ENCODE measurements at regions not wholly inside any gene's neighbourhood (a gene's known extent, or its start where the extent isn't known, plus 50 kb on each side); places are given as distances from the start of the nearest gene placed in this dataset.
"Not testable (repeated sequence)": the region's sequence is repeated elsewhere in the genome, so short reads cannot be mapped to it uniquely, and the experiment has no call there.

DNA sequence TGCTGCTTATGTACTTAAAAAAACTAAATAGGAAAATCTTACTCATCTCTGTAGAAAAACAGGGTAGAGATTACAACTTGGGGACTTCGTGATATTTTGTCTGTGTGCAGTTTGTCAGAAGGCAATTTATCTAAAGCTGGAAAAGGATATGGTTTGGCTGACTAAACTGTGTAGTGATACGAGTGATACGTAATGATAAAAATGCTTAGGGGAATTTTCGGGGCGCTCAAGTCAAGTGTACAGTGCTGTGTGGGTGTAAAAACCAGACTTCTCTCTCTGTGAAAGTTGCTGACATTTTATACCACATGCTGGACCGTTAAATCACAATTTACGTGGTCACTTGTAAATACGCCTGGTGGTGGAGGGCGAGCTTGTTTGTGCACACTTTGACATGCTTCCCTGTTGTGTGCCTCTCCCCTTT is 221.7 kb downstream of the KCNRG start:
- no peak for DNase-seq

DNA sequence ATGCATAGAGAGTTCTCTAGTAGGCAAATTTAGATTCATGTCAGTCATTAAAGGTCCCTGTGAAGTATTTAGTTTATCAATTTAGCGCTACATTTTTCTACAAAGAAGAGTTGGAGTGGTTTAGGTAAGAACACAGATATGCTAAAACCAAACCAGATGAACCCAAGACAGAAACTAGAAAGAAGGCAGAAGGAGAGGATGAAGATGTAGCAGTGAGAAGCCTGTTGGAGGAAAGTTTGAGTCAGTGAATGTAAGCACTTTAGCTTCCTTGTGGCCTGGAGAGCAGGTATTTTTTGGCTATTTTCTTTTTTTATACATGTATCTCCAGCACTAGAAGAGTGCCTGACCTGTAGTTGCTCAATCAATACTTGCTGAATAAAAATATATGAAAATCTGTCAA is 223.7 kb downstream of the KCNRG start:
- no peak for DNase-seq

DNA sequence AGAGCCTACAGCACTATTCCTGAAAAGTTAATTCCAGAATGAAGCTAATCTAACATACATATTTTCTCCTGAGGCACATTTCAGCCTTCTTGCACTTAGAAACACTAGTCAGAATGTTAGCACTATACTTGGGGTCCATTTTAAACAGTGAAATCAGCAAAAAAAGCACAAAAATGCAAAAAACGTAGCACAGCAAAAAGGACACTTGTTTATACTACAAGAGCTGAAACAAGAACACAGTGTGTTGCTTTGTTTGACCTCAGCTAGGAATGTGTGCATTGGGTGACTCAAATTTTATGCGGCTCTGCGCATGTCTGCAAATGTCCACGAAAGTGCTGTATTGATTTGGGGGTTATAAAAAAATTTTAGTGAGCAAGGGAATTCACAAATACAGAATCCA is 226.2 kb downstream of the KCNRG start:
- no peak for DNase-seq

DNA sequence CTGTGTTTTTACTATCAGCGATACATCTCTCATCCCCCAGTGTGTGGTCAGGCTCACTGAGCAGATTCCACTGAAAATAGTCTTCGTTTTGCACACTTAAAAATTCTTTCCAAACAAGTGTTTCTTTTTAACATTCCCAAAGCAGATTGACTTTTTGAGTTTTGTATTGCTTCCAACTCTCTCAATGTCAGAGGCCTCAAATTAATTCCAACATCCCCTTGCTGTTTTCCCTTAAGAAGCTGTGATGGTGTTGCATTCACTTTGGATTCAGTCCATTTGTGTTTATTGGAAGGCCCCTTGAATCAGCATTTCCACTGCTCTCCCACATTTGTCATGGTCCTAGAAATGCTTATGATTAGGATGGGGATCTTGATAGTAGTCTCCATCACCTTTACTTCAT is 228.7 kb downstream of the KCNRG start:
- no peak for DNase-seq

DNA sequence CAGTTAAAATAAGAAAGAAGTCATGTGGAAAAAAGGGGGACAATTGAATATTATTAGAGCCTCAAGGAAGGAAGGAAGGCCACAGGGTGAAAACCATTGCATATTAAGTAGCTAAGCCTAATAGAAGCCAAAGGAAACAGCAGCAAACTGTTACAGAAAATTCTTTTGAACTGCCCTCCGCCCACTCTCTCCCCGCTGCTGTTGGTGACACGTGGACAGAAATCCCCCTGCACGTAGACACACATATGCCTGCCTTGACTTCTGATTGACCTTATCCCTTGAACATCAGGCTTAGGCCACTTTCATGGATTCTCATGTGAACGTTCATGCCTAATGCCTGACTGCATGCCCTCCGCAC is 229.1 kb downstream of the KCNRG start:
- DNase-seq: no peak

DNA sequence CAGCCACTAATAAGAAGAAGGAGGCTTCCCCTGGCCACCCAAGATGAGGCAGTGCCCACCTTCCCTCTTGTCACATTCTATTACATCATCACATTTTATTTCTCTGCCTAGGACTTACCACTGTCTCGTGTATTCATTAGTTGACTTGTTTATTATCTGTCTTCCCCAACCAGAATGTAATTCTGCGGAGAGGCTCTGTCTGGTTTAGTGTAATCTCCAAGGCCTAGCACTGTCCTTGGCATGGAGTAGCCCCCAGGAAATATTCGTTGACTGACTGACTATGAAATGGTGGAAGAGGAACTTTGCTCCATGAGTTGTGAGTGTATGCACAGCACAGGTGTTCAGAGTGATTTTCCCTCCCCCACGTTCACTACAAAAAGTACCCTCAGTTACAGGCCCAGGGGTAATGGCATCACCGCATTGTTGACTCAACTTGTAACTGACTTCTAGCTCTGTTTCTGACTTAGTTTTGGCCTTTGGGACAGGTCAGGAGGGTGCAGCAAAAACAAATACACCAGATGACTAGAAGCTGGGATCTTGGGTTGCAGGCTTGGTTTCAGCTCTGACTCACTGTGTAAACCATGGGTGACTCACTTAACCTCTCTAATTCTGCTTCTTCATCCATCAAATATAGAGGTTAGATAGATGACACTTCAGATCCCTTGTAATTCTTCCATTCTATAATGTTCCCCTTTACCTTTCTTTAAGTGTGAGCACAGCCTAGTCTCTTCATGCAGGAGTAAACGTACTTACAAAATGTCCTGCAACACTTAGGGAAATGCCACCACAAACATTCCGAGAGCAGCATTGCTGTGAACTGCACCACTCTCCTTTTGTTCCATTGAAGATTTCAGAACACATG is 229.7 kb downstream of the KCNRG start:
- DNase-seq: peak; percentile 80

DNA sequence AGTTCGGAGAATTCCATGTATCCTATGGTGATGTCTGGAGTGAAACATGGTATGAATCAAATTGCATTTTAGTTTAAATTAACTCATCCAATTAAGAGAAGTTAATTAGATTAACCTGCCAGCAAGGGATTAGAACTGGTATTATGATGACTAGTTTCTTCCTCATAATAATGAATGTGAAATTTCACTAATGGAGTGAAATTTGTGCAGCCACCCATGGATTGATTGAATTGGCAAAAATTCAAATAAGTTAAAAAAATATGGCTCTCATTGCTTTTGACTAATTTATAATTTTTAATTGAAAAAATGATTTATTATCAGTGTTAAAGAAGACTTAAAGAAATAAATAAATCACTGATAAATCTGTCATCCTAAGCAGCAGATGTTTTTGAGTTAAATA is 232.0 kb downstream of the KCNRG start:
- DNase-seq: no peak

DNA sequence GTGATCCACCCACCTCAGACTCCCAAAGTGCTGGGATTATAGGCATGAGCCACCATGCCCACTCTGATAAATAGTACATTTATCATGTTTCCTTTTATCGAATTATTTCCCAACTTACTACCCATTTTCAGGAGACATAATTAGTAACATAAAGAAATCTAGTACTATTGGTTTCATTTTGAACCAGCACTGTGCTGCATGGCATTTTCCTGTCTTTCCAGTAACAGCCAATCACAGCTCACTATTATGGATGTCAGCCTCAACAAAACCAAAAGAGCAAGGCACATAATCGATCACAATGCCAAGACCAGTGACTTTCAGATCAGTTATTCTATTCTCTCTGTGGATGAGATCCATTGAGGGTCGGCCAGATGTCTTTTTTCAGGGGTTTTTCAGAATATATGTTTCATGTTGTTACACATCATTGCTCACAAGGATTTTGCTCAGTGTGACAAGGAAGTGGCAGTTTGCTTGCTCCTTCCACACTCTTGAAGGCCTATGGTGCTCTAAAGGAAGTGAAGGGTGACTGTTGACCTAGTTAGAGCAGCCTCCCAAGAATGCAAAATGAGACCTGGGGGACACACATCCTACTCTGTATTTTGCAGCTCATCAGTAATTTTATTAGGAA is 233.4 kb downstream of the KCNRG start:
- DNase-seq: no peak

DNA sequence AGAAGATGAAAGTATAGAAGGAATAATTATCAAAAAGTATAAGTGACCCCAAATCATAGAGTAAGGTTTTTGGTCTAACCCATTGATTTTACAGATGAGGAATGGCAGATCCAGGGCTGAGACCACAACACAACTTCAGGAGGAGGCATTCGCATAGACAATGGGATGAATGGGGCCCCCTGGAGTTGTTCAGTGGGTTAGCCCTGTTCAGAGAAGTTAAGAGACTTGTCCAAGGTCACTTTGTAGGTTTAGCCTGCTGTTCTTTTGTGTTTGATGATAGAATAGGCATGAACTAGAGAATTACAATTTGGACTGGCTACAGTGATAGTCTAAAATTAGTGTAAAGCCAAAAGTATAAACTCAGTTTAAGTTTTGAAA is 233.9 kb downstream of the KCNRG start:
- DNase-seq: no peak

DNA sequence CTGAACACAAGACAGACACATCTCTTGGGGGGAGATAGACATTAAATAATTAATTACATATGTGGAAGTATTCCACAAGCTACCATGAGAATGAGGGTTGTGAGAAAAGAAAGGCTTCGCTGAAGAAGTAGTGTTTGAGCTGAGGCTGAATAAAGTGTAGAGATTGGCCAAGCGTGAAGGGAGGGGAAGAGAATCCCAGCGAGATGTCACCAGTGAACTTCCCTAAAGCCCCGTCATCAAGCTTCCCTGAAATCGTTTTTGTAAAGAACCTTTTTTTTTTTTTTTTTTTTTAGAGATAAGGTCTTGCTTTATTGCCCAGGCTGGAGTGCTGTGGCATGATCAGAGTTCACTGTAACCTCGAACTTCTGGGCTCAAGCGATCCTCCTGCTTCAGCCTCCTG is 235.2 kb downstream of the KCNRG start:
- DNase-seq: no peak

DNA sequence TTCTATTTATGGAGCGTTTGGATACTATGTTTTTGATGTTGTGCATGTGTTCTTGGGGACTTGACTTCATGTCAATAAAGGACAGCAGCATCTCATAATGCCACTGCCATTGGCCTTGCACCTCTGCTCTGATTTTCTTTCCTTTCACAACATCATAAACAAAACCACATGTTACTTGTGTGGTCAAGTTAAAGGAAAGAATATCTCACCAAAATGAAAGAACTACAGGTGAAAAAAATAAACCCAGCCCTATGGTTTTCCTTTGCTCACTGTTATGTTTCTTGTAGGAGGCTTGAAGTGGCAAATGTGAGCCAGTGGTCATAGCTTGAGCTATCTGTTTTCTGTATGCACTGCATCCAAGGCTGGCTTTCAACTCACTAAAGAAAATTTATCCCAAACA is 240.4 kb downstream of the KCNRG start:
- no peak for DNase-seq

DNA sequence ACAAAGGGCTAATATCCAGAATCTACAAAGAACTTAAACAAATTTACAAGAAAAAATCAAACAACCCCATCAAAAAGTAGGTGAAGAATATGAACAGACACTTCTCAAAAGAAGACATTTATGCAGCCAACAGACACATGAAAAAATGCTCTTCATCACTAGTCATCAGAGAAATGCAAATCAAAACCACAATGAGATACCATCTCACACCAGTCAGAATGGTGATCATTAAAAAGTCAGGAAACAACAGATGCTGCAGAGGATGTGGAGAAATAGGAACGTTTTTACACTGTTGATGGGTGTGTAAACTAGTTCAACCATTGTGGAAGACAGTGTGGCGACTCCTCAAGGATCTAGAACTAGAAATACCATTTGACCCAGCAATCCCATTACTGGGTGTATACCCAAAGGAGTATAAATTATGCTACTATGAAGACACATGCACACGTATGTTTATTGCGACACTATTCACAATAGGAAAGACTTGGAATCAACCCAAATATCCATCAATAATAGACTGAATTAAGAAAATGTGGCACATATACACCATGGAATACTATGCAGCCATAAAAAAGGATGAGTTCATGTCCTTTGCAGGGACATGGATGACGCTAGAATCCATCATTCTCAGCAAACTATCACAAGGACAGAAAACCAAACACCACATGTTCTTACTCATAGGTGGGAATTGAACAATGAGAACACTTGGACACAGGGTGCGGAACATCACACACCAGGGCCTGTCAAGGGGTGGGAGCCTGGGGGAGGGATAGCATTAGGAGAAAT is 241.5 kb downstream of the KCNRG start:
- not testable (repeated sequence) for DNase-seq

DNA sequence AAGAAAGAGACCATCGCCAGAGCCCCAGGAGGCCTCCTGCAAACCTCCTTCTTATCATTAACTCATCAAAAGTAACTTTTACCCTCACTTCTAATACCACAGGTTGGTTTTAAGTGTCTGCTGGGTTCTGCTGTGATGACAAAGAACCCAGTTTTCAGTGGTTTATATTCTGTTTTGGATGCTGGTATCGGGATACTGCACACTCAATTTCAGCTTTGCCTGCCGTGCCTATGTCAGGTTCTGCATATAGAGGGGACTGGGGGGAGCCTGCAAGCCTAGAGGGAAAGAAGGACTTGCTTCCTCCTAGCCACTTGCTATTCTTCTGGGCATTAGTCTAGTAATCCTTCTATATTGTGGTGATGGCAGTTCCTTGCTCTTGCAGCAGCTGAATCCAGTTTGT is 242.4 kb downstream of the KCNRG start:
- DNase-seq: no peak

DNA sequence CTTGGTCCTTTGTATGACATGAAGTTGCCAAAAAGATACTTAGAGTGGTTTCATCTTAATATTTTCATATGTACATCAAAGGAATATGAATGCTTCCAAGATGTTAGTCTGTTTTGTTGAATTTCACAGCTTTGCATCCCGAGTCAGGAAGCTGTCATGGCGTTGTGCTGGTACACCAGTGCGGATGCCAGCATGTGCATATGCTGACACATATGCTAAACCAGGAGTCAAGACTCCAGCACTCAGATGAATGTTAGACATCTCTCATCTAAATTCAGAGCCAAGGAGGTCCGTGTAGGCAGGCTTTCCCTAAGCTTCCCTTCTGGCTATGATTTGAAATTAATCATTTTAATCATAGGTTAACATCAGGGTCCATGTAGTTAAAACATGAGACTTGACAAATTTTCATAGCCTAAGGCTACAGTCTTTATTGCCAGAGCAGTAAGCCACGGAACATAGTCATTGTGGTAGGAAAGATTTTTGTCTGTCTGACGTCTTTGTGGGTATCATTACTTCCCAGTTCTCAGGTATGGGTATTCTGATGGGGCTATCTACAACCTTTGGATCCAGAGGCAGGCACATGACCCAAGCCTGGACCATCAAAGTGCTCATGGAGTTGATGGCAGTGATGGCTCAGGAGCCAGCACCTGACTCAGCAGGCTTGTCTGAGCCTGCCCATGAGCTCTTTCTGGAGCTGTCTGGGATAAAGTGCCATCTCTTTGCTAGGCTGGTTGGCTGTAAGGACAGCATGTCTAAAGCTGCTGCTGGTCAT is 246.1 kb downstream of the KCNRG start:
- no peak for DNase-seq

DNA sequence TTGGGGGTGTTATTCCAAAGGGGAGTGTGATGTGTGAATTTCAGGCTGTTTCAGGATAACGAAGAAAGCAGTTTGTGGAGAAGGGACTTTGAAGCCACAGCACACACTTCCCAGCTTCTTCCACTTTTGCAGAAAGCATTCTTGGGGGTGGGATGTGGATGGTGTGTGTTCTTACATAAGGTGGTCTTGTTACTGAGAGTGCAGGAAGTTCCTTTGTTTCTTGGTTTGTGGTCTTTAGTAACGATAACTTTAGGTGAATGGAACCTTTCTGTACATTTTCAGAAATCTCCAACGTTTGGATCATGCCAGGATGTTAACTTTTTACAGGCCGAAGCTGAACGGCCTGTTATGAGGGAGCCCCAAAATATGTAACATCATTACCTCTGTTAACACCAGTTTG is 251.8 kb downstream of the KCNRG start:
- DNase-seq: no peak

DNA sequence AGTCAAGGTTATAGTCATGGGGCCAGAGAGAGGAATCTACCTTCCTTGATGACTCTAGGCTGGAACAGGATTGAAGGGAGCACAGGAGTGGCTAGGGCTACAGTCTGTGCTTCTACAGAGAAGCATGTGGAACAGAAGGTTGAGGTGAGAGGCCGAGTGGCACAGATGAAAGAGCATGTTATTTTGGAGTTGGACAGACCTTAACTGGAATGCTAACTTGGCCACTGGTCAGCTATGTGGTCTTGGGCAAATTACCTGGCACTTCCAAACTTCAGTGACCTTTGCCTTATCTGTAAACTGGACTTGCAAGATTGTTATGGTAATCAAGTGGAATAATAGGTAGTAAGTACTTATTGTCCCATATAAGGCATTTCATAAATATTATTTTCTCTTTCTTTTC is 252.7 kb downstream of the KCNRG start:
- no peak for DNase-seq

DNA sequence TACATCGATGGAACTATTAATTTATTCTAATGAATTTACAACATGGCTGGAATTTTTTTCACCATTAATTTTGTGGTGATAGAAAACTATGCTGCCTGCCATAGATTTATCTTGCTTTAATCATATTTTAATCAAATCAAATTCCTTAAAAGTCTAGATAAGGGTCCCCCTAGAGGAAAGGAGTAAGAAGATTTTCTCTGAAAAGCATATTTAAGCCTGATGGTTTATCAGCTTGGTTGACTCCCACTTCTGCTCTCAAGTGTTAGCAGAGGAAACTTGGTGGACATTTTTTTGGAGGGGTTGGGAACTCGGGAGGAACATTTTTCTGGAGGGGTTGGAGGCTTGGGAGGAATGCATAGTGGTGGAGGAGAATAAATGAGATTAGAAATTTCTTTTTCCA is 253.3 kb downstream of the KCNRG start:
- no peak for DNase-seq

DNA sequence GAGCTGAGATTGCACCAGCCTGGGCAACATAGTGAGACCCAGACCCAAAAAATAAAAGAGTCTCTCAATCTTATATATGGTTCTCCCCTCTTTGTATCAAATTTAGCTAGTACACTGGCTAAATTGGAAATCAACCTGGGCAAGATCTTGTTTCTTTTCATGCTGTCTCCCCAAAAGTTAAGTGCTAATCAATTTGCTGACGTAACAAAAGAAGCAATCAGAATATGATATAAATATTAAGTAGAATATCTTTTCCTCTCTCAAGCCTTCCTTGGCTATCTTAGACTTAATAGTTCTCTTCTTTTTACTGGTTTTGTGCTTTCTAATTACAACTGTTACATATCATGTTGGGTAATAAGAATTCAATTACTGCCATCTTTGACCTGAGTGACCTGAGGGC is 258.9 kb downstream of the KCNRG start:
- no peak for DNase-seq

DNA sequence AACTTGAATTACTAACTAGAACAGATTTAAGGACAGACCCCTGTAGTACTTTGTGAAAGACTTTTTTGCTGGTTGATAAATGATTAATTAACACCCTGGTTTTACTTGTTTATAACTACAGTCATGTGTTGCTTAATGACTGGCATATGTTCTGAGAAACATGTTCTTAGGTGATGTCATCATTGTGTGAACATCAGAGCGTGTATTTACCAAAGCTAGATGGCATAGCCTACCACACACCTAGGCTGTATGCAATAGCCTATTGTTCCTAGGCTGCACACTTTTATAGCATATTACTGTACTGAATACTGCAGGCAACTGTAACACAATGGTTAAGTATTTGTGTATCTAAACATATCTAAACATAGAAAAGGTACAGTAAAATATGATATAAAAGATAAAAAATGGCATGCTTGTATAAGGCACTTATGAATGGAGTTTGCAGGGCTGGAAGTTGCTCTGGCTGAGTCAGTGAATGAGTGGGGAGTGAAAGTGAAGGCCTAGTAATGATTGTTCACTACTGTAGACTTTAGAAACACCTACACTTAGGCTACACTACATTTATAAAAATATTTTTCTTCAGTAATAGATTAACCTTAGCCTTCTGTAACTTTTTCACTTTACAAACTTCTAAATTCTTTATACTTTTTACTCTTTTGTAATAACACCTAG is 260.3 kb downstream of the KCNRG start:
- DNase-seq: no peak

DNA sequence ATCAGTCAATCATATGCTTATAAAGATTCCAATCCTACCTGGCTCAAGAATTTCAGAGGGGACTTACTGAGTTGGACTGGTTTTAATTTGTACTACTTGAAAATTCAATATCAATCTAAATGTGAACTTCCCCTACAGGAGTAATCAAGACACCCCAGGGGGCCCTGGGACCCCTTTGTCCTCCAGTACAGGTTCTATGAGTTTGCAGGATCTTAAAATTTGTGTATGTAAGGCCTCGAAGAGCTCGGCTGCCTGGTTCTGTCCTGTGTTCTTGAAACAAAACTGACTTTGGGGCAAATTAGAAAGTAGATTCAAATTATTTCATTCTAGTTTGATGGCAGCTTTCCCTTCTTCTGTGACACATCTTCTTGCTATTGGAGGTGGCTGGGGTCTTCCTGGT is 261.3 kb downstream of the KCNRG start:
- no peak for DNase-seq

DNA sequence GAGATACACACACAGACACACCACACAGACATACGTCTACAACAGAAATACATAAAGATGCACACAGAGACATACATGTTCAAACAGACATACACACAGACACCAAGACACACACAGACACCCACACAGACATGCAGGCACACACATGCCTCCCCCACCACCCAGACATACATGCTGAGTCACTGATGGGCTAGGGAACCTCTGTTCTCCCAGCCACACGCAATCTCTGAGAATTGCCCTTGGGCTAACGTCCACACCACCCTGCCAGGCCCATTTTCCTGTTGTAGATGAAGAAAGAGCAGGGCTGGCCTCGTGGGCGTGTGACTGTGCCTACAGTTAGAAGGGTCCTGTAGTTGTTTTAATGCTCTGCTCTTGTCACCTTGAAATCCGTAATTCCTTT is 261.9 kb downstream of the KCNRG start:
- peak; percentile 55 for DNase-seq

DNA sequence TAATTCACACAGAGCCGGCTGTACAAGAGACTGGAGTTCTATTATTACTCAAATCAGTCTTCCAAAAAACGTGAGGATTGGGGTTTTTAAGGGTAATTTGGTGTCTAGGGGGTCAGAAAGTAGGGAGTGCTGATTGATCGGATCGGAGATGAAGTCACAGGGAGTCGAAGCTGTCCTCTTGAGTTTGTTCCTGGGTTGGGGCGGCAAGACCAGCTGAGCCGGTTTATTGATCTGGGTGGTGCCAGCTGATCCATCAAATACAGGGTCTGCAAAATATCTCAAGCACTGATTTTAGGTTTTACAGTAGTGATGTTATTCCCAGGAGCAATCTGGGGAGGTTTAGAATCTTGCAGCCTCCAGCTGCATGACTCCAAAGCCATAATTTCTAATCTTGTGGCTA is 262.7 kb downstream of the KCNRG start:
- no peak for DNase-seq

DNA sequence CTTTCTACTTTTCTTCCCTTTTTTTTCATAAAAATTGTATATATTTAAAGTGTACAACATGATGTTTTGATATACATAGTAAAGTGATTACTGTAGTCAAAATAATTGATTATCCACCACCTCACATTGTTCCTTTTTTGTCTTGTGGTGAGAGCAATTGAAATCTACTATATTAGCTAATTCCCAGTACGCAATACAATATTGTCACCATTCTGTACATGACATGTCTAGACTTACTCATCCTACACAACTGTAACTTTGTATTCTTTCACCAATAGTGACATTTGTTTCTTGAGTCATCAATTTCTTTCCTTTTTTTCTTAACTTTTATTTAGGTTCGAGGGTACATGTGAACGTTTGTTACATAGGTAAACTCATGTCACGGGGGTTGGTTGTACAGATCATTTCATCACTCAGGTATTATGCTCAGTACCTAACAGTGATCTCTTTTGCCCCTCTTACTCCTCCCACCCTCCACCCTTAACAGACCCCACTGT is 265.2 kb downstream of the KCNRG start:
- DNase-seq: no peak

All from islet precursor cell (in vitro differentiated cells).